NCI-H2107 treated with DMSO at 0.1 percent for 48 hours (cell line): ENCODE measurements at regions not wholly inside any gene's neighbourhood (a gene's known extent, or its start where the extent isn't known, plus 50 kb on each side); places are given as distances from the start of the nearest gene placed in this dataset.

Experiments
- DNase-seq: peaks from one replicate; lab custom pipeline; 2025; ENCODE audit not compliant: unreplicated experiment; lab: John Stamatoyannopoulos, UW

DNA sequence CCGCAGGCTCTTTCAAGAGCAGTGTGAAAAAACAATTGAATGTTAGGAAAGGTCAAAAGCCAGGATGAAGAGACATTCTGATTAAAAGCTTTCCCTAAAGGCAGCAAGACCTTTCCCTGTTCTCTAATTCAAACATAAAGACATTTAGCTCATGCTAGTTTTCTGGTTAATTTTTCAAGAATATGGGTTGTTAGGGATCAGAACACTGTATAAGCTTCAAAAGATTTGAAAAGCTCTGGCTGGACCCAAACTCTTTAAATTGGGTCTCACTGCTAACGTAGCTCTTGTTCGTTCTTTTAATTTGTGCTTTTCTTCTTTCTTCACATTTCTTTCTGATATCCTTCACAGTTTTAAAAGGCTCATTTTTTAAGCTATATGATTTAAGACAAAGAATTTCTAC lies 877.0 kb downstream of the EFNB2 start:
- no peak for DNase-seq

DNA sequence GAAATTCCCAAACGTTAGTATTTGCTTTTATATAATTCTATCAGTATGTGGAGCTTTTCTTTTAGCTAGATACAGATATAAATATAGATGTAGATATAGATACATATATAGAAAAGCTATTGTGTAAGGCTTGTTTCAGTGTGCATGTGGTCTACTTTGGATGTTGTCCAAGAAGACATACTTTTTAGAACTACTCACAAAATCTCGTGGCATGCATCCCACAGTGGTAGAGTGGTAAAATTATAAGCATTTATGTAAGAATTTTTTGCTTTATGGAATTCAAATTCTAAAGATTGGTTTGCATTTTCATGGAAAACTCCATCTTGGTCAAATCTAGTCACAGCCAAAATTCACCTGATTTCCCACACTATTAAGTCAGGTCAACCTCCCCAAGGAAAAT lies 880.4 kb downstream of the EFNB2 start:
- no peak for DNase-seq

DNA sequence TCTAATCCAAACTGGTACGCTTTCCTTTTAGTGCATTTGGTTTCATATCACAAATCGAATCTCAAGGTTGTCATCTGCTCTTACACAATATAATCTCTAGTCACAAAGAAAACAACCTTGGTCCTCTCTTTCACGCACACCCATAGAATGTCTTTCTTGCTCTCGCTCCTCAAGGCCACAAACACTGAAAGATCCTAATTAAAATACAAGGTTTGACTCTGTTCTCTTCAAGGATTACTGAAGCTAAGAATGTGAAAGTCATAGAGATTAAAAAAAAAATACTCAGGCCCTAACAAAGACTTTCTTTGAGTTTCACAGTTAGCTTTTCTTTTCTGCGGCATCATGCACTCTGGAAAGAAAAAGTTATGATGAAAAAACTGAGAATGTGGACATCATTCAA lies 891.5 kb downstream of the EFNB2 start:
- DNase-seq, result no peak

DNA sequence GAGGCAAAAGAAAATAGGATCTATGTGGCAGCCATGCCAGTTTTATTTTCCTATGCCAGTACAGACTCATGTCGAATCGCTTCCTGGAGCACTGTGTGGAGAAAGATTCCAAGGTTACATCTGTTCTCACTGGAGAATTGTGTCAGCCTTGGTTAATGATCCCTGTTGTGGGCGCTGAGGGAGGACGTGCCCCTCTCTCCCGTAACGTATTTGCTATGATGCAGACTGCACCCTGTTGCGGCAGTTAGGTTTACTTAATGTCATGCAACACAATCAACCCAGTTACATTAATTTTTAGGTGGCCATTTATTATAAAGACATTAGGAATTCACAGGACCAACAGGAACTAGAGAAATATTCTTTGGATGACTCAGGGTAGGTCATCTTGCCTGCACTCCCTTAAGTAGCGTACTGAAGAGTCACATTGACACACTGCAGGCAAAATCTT lies 892.9 kb downstream of the EFNB2 start:
- no peak for DNase-seq

- DNase-seq, result no peak
Measured at GRCh38 chr13:105641121-105641520, 894.3 kb downstream of the EFNB2 start.

GRCh38 chr13:105638426-105638825 lies 897.0 kb downstream of the EFNB2 start:
- DNase-seq, result no peak

DNA sequence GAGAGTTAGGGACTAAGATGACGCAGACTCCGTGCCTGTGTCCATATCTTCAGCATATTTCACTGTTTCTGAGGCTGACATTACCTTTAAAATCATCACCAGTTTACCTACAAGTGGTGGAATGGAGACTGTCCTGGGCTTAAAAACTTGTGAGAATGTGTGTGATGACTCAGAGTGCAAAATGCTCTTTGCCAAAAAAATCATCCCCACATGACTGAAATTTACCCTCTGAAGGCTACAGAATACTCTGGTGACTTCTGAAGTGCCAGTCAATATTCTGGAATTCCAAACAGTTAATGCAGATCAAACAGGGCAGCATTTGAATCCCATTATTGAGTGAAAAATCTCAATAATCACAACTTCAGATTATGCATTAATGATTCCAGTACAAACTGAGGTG lies 901.4 kb downstream of the EFNB2 start:
- no peak for DNase-seq

- DNase-seq, result no peak
Measured at GRCh38 chr13:105630431-105630830, 905.0 kb downstream of the EFNB2 start.

DNA sequence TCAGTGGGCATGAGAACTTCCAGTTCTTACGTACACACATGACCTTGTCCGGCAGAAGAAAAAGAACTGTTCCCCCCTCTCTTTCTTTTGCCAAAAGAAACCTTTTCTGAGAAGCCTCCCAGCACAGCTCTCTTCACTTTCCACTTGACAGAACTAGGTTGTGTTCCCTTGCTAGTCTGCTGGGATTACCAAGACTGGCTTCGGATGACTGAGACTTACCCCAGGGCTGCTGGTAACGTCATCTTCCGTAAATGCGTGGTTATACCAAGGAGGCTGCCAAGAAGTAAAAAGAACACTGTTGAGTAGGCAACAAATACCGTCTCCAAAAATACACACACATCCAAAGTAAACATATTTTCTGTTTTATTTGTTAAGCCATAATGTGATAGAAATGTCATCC lies 908.2 kb downstream of the EFNB2 start:
- DNase-seq, result no peak

- DNase-seq, result no peak
Measured at GRCh38 chr13:105625691-105626090, 909.8 kb downstream of the EFNB2 start.

GRCh38 chr13:105616333-105617075 lies 919.0 kb downstream of the EFNB2 start:
- no peak for DNase-seq

GRCh38 chr13:105612541-105612940 lies 922.9 kb downstream of the EFNB2 start:
- no peak for DNase-seq

DNA sequence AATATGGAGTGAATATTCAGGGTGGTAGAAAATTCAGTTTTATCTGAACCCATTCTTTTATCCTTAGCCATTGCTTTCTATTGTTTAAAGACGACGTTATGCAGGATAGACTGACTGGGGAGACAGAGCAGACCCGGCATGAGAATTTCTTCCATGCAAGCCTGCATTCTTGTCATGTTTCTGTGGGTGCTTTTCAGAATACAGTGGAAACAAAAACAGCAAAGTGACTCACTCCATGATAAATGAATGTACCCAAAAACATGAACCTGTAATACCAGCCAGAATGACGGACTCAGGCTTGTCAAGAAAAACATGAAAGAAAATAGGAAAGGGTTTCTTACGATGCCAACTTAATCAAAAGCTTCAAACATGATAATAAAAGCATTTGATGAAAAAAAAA lies 924.0 kb downstream of the EFNB2 start:
- no peak for DNase-seq

DNA sequence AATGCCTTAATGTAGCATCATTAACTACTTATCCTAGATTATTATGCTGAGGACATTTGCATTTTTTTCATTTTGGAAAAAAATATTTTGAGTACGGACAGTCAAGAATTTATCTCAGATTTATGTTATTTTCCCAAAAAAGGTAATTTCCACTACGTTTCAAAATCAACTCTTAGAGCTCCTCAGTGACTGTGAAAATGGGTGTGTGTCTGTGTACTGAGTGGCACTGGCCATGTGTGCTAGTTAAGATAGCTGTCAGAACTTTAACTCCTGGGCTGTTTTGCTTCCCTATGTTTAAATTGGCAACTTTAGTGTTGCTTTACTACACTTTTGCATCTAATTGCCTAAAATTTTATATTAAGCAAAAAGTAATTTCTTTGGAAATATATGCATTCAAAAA lies 927.4 kb downstream of the EFNB2 start:
- DNase-seq, result no peak

- no peak for DNase-seq
Measured at GRCh38 chr13:105607426-105607825, 928.0 kb downstream of the EFNB2 start.

DNA sequence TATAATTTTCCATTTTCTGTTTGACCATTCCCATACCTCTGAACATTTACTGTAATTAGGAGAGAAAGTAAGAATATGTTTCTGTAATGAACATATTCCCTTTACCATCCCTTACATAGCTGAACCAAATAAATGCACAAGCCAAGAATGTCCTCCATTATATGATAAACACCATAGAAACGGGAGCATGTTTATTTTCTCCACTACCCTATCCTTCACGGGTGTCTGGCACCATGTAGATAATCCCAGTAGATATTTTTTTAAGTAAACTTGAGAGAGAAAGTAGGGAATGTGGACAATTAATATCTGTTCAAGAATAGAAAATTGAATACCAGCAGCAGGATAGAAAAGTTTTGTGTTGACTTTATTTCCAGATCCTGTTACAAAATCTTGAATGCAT lies 928.4 kb downstream of the EFNB2 start:
- DNase-seq, result no peak

GRCh38 chr13:105602956-105603670 lies 932.3 kb downstream of the EFNB2 start:
- DNase-seq, result no peak

GRCh38 chr13:105599477-105600037 lies 935.9 kb downstream of the EFNB2 start:
- no peak for DNase-seq

GRCh38 chr13:105598529-105598928 lies 936.9 kb downstream of the EFNB2 start:
- DNase-seq, result no peak

DNA sequence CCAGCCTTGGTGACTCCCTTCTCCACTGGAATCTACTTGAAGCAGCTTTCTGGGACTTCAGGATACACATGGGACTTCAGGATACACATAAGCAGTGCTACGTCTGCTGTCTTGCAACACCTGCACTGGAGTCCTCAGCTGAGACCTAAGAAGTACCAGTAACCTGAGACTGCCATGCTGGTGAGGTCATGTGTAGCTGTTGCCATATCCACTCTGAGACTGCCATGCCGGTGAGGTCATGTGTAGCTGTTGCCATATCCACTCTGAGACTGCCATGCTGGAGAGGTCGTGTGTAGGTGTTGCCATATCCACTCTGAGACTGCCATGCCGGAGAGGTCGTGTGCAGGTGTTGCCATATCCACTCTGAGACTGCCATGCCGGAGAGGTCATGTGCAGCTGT lies 937.9 kb downstream of the EFNB2 start:
- DNase-seq, result no peak

- DNase-seq, result no peak
Measured at GRCh38 chr13:105595471-105595870, 940.0 kb downstream of the EFNB2 start.

- DNase-seq, result no peak
Measured at GRCh38 chr13:105591277-105591676, 944.2 kb downstream of the EFNB2 start.
